Kidney (tissue), 13 donors: ENCODE measurements at regions not wholly inside any gene's neighbourhood (a gene's known extent, or its start where the extent isn't known, plus 50 kb on each side); places are given as distances from the start of the nearest gene placed in this dataset.

Source experiments
- DNase-seq, 5 donors: peaks; one replicate each; pipeline ENCODE4 v3.0.0-alpha.2; 2013 to 2020
- FAIRE-seq: peaks from 2 replicates; lab custom pipeline; 2012; peaks lifted over from hg19 to GRCh38; lab: Jason Lieb, UNC
- H3K27ac ChIP-seq, 2 donors: one replicate each; pipeline ENCODE4 v1.7.0; 2013; ENCODE audit warnings: low read depth in 2 of 2, low read length in 2 of 2, inconsistent platforms in 1 of 2
- H3K27me3 ChIP-seq: one replicate; pipeline ENCODE4 v1.7.1; 2013; ENCODE audit warnings: low read length, inconsistent platforms; ENCODE audit not compliant: control insufficient read depth, insufficient read depth
- H3K36me3 ChIP-seq, 3 donors: one replicate each; pipeline versions ENCODE4 v1.7.0 to v1.7.1; 2013; ENCODE audit warnings: low read length in 3 of 3, control low read depth in 1 of 3, inconsistent platforms in 1 of 3; ENCODE audit not compliant: insufficient read depth in 3 of 3, control insufficient read depth in 2 of 3
- H3K4me1 ChIP-seq, 3 donors: one replicate each; pipeline versions ENCODE4 v1.7.0 to v1.7.1; 2013; ENCODE audit warnings: low read length in 3 of 3, inconsistent platforms in 1 of 3, low read depth in 1 of 3; ENCODE audit not compliant: control insufficient read depth in 2 of 3, insufficient read depth in 2 of 3
- H3K4me3 ChIP-seq, 3 donors: one replicate each; pipeline versions ENCODE4 v1.7.0 to v1.8.1; 2013; ENCODE audit warnings: low read length in 3 of 3, control low read depth in 1 of 3, inconsistent platforms in 1 of 3
- H3K9ac ChIP-seq, 3 donors: one replicate each; pipeline versions ENCODE4 v1.7.0 to v1.7.1; 2013; ENCODE audit warnings: low read length in 3 of 3, control low read depth in 1 of 3, inconsistent platforms in 1 of 3
- H3K9me3 ChIP-seq, 3 donors: one replicate each; pipeline versions ENCODE4 v1.7.0 to v1.7.1; 2013; ENCODE audit warnings: low read length in 3 of 3, control low read depth in 1 of 3, inconsistent platforms in 1 of 3; ENCODE audit not compliant: control insufficient read depth in 2 of 3, insufficient read depth in 1 of 3
- intact Hi-C: fragments of 100-400 bp; cut with DNase I; formaldehyde crosslinking; loops from one replicate; pipeline ENCODE4 v1.11.1; 2022
- TF ChIP-seq, protein P1 (sequence below): IDR thresholded peaks from 3 replicates; pipeline ENCODE4 v1.5.1; 2012; ENCODE audit warnings: mild to moderate bottlenecking, moderate library complexity, borderline replicate concordance; ENCODE audit not compliant: insufficient read depth; ENCODE audit errors: extremely low read depth
- donor health status: control.
- donor health status: control.
- donor health status: control.
- donor health status: control.
- donor health status: control.
- donor health status: DM: yes; HTN: yes; CAD: no.
- donor health status: Normal renal cell carcinoma (clear cell type).

DNA sequence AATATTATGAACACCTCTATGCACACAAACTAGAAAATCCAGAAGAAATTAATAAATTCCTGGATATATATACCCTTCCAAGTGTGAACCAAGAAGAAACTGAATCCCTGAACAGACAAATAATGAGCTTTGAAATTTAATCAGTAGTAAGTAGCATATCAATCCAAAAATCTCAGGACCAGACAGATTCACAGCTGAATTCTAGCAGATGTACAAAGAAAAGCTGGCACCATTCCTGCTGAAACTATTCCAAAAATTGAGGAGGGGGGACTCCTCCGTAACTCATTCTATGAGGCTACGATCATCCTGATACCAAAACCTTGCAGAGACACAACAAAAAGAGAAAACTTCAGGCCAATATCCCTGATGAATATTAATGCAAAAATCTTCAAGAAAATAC, 67.0 kb upstream of the PDE7B start:
- no peaks in the 10 kb centered on the region for H3K9me3 ChIP-seq
- no peak overlapping the region for H3K27ac ChIP-seq
- no peaks in the 10 kb centered on the region for H3K27me3 ChIP-seq
- no peak overlapping the region for H3K9ac ChIP-seq
- DNase-seq (no peak), FAIRE-seq (no peak)
- no peak overlapping the region for H3K4me3 ChIP-seq
- intact Hi-C loops, result no loop called here
- TF ChIP-seq, protein P1, sequence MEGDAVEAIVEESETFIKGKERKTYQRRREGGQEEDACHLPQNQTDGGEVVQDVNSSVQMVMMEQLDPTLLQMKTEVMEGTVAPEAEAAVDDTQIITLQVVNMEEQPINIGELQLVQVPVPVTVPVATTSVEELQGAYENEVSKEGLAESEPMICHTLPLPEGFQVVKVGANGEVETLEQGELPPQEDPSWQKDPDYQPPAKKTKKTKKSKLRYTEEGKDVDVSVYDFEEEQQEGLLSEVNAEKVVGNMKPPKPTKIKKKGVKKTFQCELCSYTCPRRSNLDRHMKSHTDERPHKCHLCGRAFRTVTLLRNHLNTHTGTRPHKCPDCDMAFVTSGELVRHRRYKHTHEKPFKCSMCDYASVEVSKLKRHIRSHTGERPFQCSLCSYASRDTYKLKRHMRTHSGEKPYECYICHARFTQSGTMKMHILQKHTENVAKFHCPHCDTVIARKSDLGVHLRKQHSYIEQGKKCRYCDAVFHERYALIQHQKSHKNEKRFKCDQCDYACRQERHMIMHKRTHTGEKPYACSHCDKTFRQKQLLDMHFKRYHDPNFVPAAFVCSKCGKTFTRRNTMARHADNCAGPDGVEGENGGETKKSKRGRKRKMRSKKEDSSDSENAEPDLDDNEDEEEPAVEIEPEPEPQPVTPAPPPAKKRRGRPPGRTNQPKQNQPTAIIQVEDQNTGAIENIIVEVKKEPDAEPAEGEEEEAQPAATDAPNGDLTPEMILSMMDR, result no peak
- H3K4me1 ChIP-seq, result no peaks in the 10 kb centered on the region
- no peaks in the 10 kb centered on the region for H3K36me3 ChIP-seq

DNA sequence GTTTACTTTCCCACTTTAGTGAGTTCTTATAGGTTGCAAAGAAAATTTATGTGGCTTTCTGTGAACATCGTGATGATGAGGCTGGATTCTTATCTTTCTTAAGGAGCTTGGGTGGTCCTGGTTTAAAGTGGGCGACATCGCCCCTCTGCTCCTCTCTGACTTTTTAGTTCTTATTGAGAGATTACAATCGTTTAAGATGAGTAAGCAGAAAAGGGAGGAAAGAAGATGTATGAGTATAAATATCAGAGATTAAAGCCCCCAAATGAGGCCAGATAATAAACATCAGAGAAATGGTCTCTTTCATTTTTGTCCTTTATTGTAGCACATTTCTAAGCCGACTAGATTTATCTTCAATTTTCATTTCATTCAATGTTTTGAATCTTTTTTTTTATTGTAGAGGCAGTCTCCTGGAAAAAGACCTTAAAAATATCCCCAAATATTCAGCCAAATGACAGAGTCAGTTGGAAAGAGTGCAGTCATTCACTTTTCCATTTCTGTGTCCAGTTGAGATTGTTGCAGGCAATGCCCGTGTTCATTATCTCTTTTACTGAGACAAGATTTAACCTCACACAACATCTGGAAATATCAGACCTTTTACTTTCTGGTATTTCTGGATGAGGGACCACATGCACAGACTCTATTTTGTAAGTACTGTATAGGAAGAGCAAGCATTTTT, 62.0 kb upstream of the PDE7B start:
- intact Hi-C loops, result no loop called here
- H3K36me3 ChIP-seq, result no peaks in the 10 kb centered on the region
- H3K27me3 ChIP-seq, result no peaks in the 10 kb centered on the region
- H3K9ac ChIP-seq, result no peak overlapping the region
- no peaks in the 10 kb centered on the region for H3K4me1 ChIP-seq
- H3K4me3 ChIP-seq, result no peak overlapping the region
- DNase-seq, result no peak
- TF ChIP-seq, protein P1, result no peak
- FAIRE-seq, result no peak
- H3K27ac ChIP-seq, result no peak overlapping the region
- H3K9me3 ChIP-seq, result no peaks in the 10 kb centered on the region

DNA sequence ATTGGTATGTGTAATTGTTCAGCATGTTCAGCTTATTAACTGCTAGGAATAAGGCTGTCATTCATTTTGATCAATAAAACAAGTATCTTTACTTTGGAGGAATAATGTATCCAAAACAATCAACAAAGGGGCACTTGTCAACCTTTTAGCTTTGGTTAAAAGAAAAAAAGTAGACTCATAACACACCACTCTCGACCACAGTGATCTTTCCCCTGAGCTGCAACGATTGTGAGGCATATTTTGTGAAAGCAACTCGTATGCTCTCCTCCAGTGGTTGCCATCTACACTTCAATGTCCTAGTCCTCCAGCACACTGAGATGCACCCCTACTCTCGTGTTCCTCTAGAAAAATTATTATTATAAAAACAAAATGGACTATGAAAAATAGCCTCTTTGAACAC, 60.1 kb upstream of the PDE7B start:
- FAIRE-seq (no peak), DNase-seq (no peak)
- intact Hi-C loops, result no loop called here
- no peaks in the 10 kb centered on the region for H3K36me3 ChIP-seq
- no peaks in the 10 kb centered on the region for H3K9me3 ChIP-seq
- TF ChIP-seq, protein P1, result no peak
- no peaks in the 10 kb centered on the region for H3K4me1 ChIP-seq
- H3K27me3 ChIP-seq, result no peaks in the 10 kb centered on the region
- H3K27ac ChIP-seq, result no peak overlapping the region
- no peak overlapping the region for H3K4me3 ChIP-seq
- no peak overlapping the region for H3K9ac ChIP-seq
